Suprapubic skin (tissue), 4 donors: ENCODE measurements at regions not wholly inside any gene's neighbourhood (a gene's known extent, or its start where the extent isn't known, plus 50 kb on each side); places are given as distances from the start of the nearest gene placed in this dataset.

ENCODE experiments used
- CTCF ChIP-seq, 2 donors: fragments of 200-600 bp in 1 of 2; fragments of 450-650 bp in 1 of 2; sonication (generic) in 1 of 2; IDR thresholded peaks; one replicate each; pipeline ENCODE4 v1.5.1; 2016 to 2019; ENCODE audit warnings: antibody characterized with exemption in 2 of 2, mild to moderate bottlenecking in 1 of 2, moderate library complexity in 1 of 2
- POLR2A ChIP-seq, 2 donors: fragments of 450-650 bp; IDR thresholded peaks; one replicate each; pipeline ENCODE4 v1.6.1; 2017; ENCODE audit warnings: antibody characterized with exemption in 2 of 2, mild to moderate bottlenecking in 2 of 2, moderate library complexity in 2 of 2
- POLR2AphosphoS5 ChIP-seq, 3 donors: sonication (generic); formaldehyde crosslinking; IDR thresholded peaks; one replicate each; pipeline ENCODE4 v1.6.1; 2017; ENCODE audit warnings: antibody characterized with exemption in 3 of 3

- TF ChIP-seq CTCF (IDR thresholded peaks at IDR 0.05) (no peak), POLR2AphosphoS5 (IDR thresholded peaks at IDR 0.05) (no peak), POLR2A (IDR thresholded peaks at IDR 0.05) (no peak)
Observed at GRCh38 chr9:106683454-106683853, 179.5 kb upstream of the ZNF462 start.
